Stimulated activated CD4-positive, alpha-beta T cell treated with anti-CD3 and anti-CD28 coated beads, Interleukin-12 subunit alpha, Interleukin-12 subunit beta, amount 100 ng/mL, for 4 hours (primary cell): ENCODE measurements at regions not wholly inside any gene's neighbourhood (a gene's known extent, or its start where the extent isn't known, plus 50 kb on each side); places are given as distances from the start of the nearest gene placed in this dataset.
"Not testable (repeated sequence)": the region's sequence is repeated elsewhere in the genome, so short reads cannot be mapped to it uniquely, and the experiment has no call there.

Experiments
- DNase-seq: peaks from one replicate; pipeline ENCODE4 v3.0.0-alpha.2; 2020

- DNase-seq = no peak
Measured at GRCh38 chr14:30445852-30446251, 113.1 kb upstream of the G2E3 start.

GRCh38 chr14:30450631-30451545 is 108.1 kb upstream of the G2E3 start:
- no peak for DNase-seq

GRCh38 chr14:30456296-30456695 is 102.7 kb upstream of the G2E3 start:
- no peak for DNase-seq

GRCh38 chr14:30462358-30462757 is 96.6 kb upstream of the G2E3 start:
- no peak for DNase-seq

GRCh38 chr14:30464481-30464880 is 94.5 kb upstream of the G2E3 start:
- DNase-seq = no peak

GRCh38 chr14:30468354-30468753 is 90.6 kb upstream of the G2E3 start:
- DNase-seq = no peak

GRCh38 chr14:30471980-30472379 is 87.0 kb upstream of the G2E3 start:
- DNase-seq = no peak

GRCh38 chr14:30473846-30474696 is 84.9 kb upstream of the G2E3 start:
- not testable (repeated sequence) for DNase-seq

GRCh38 chr14:30482276-30482675 is 76.7 kb upstream of the G2E3 start:
- no peak for DNase-seq

GRCh38 chr14:30484201-30484600 is 74.8 kb upstream of the G2E3 start:
- DNase-seq = no peak

- DNase-seq = no peak
Measured at GRCh38 chr14:30484976-30485375, 74.0 kb upstream of the G2E3 start.

GRCh38 chr14:30496852-30497251 is 62.1 kb upstream of the G2E3 start:
- no peak for DNase-seq

GRCh38 chr14:30499358-30499757 is 59.6 kb upstream of the G2E3 start:
- no peak for DNase-seq

GRCh38 chr14:30500222-30500621 is 58.7 kb upstream of the G2E3 start:
- no peak for DNase-seq

- no peak for DNase-seq
Measured at GRCh38 chr14:30507209-30507608, 51.7 kb upstream of the G2E3 start.
